Aorta (tissue), 5 donors: ENCODE measurements at regions not wholly inside any gene's neighbourhood (a gene's known extent, or its start where the extent isn't known, plus 50 kb on each side); places are given as distances from the start of the nearest gene placed in this dataset.
"Not testable (repeated sequence)": the region's sequence is repeated elsewhere in the genome, so short reads cannot be mapped to it uniquely, and the experiment has no call there.

ENCODE experiments used
- ATAC-seq: fragments of 200-7000 bp; cut with Tn5 transposase; one replicate; pipeline ENCODE4 v1.9.1; 2022; ENCODE audit warnings: moderate library complexity; ENCODE audit not compliant: low FRiP score
- DNase-seq, 2 donors: peaks; one replicate each; pipeline ENCODE4 v3.0.0-alpha.2; 2020
- H3K27ac ChIP-seq, 2 donors: one replicate each; pipeline ENCODE4 v1.5.1; 2013; ENCODE audit warnings: low read length in 2 of 2, mild to moderate bottlenecking in 2 of 2, moderate library complexity in 2 of 2, control low read depth in 1 of 2, inconsistent platforms in 1 of 2, low read depth in 1 of 2
- H3K27me3 ChIP-seq, 2 donors: one replicate each; pipeline ENCODE4 v1.6.1; 2013; ENCODE audit warnings: control low read depth in 1 of 2, low read length in 1 of 2, mild to moderate bottlenecking in 1 of 2, moderate library complexity in 1 of 2; ENCODE audit not compliant: insufficient read depth in 2 of 2, control insufficient read depth in 1 of 2
- H3K36me3 ChIP-seq, 2 donors: one replicate each; pipeline ENCODE4 v1.6.1; 2013; ENCODE audit warnings: control low read depth in 1 of 2, low read length in 1 of 2, mild to moderate bottlenecking in 1 of 2; ENCODE audit not compliant: insufficient read depth in 2 of 2, control insufficient read depth in 1 of 2
- H3K4me1 ChIP-seq, 2 donors: one replicate each; pipeline ENCODE4 v1.6.1; 2013; ENCODE audit warnings: low read length in 2 of 2, control low read depth in 1 of 2, mild to moderate bottlenecking in 1 of 2, moderate library complexity in 1 of 2; ENCODE audit not compliant: insufficient read depth in 2 of 2, control insufficient read depth in 1 of 2
- H3K4me3 ChIP-seq, 2 donors: one replicate each; pipeline ENCODE4 v1.5.1; 2013; ENCODE audit warnings: low read length in 2 of 2, control low read depth in 1 of 2, mild to moderate bottlenecking in 1 of 2
- H3K9me3 ChIP-seq: one replicate; pipeline ENCODE4 v1.6.1; 2013; ENCODE audit warnings: mild to moderate bottlenecking, low read length; ENCODE audit not compliant: control insufficient read depth
- WGBS, 2 donors: extraction: QIAGEN DNeasy Blood & Tissue Kit; methylation state at CpG; one replicate each; pipeline ENCODE4 v1.1.7; 2013; 5-methylcytosine and 5-hydroxymethylcytosine counted together
- intact Hi-C, 2 donors: fragments of 100-400 bp; cut with DNase I; formaldehyde crosslinking; loops; one replicate each; pipeline versions ENCODE4 v1.14.2 to v1.15.0; 2022
- donor health status: healthy with polysubstance abuse.
- donor health status: Bipolar disorder and iron deficiency.
- donor health status: DM: no; HTN: no; CAD: no.
- donor health status: DM: no; HTN: no; CAD: no.
- donor health status: DM: yes; HTN: yes; CAD: no.

DNA sequence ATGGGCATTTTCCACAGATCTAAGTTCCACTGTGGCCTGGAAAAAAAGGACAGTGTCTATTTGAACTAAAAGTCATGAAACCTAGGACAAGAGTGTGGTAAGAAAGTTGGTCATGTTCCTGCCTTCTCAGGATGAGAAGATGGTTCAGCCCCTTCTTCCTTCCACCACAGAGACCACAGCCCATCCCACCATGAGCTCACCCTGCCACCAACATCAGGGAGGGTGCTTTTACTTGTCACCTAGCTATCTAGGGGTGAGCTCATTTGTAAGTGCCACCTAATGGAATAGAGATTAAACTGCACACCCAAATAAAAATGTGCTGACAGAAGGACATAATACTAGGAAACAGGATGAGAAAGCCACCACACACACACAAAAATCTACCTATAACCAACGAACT is 235.9 kb downstream of the SPIN4 start:
- intact Hi-C loops: no loop called here

DNA sequence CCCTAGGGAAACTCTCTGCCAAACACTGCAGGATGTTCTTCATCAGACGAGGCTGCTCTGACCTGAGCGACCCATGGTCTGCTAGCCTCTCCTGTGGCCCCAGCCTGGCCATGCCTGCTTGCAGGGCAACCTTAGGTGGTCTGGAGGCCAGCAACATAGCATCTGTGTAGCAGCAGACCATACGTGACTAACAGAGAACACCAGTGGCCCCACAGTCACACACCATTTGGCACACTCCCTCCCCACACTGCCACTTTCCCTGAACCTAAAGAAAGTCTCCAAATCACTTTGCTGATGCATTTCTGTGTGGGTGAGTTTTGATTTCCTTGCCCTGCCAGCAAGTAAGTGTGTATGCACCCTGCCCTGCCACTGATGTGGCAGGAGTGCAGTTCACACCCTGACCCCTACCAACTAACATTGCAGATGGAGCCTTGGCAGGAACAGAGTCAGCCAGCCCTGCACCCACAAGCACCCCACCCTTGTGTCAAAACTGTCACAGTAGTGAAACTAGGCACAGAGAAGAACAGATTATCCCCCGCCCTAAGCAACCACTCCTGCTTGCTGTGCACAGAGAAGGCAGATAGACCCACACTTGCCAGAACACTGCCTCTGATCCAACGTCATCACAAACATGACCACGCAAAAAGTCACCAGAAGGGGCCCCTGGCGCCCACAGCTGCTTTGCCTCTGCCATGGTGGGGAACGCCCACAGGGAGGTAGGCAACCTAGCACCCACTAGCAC is 249.1 kb downstream of the SPIN4 start:
- 61 to 74% methylated on average over 8 of the region's 8 CpGs for WGBS, 2 donors
- intact Hi-C loops: no loop called here
- Histone ChIP-seq H3K27me3 (no peaks in the 10 kb centered on the region), H3K27ac (no peak overlapping the region), H3K36me3 (no peaks in the 10 kb centered on the region), H3K4me3 (no peak overlapping the region), H3K4me1 (no peaks in the 10 kb centered on the region), H3K9me3 (peaks cover 4% of the 10 kb centered on the region)
- DNase-seq: no peak
- ATAC-seq: no peak

More for the DNA sequence above, 235.9 kb downstream of the SPIN4 start:
- no peak for ATAC-seq
- WGBS, 2 donors: 10 to 19% methylated on average over 1 of the region's 1 CpG
- H3K27me3 ChIP-seq: no peaks in the 10 kb centered on the region
- H3K9me3 ChIP-seq: no peaks in the 10 kb centered on the region
- no peaks in the 10 kb centered on the region for H3K36me3 ChIP-seq
- no peak overlapping the region for H3K27ac ChIP-seq
- DNase-seq: no peak
- H3K4me1 ChIP-seq: no peaks in the 10 kb centered on the region
- no peak overlapping the region for H3K4me3 ChIP-seq

DNA sequence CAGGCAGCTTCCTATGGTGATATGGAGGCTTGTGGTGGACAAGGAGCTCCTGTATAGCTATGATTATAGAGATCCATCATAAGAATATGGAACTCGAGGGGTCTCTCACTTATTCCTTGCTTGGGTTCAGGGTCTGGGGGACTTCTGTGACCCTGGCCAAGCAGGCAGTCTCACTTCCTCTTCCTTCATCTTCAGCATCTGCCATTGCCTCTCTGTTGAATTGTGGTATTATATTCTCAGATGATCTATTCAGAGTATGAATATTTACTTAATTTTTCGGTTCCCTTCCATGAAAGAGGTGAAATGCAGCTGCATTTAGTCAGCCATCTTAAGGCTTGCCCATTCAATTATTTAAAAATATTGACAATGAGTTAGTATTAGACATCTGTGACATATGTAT is 292.9 kb downstream of the SPIN4 start:
- WGBS, 2 donors: 25 to 27% methylated on average over 2 of the region's 2 CpGs
- Histone ChIP-seq H3K9me3 (peaks cover 2% of the 10 kb centered on the region), H3K27ac (no peak overlapping the region), H3K4me3 (no peak overlapping the region), H3K36me3 (no peaks in the 10 kb centered on the region), H3K4me1 (no peaks in the 10 kb centered on the region), H3K27me3 (no peaks in the 10 kb centered on the region)
- intact Hi-C loops: no loop called here
- ATAC-seq: no peak
- no peak for DNase-seq

DNA sequence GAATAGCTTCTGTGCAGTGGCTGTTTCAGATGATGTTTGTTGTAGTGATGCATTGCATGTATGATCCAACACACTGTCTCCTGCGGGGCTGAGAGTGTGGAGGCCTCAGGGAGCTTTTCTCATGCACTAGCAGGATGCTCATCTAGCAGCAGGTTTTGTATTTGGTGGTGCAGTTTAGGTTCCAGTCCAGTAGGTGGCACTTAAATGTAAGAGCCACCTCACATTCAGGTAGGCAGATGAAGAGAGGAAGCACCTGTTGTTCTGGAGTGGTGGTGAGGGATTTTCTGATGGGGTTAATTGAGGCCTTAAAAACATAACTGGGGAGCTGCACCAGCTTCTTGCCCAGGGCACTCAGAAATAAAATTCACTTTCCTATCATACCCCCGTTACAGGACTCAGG is 300.9 kb downstream of the SPIN4 start:
- DNase-seq: no peak
- ATAC-seq: no peak
- Histone ChIP-seq H3K27ac (no peak overlapping the region), H3K36me3 (no peaks in the 10 kb centered on the region), H3K4me3 (no peak overlapping the region), H3K27me3 (no peaks in the 10 kb centered on the region), H3K9me3 (no peaks in the 10 kb centered on the region), H3K4me1 (no peaks in the 10 kb centered on the region)
- 35 to 39% methylated on average over 2 of the region's 2 CpGs for WGBS, 2 donors
- intact Hi-C loops: no loop called here

DNA sequence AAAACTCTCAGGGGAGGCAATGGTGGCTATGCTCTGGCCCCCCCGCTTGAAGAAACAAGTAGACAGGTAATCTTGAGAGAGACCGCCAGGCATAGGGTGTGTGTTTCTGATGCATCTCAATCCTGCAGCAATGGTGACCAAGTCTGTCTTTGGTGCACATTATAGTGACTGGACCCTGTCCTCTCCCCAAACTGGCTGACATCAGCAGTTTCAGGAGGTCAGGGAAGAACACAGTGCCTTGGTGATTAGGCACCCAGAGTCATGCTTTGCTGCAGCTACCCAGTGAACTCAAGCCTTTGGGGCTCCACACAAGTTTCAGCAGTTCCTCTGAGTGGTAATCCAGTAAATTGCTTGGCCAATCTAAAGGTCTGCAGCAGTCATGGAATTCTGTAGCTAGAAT is 318.3 kb downstream of the SPIN4 start:
- H3K27me3 ChIP-seq: no peaks in the 10 kb centered on the region
- peaks cover 1% of the 10 kb centered on the region for H3K9me3 ChIP-seq
- intact Hi-C loops: no loop called here
- DNase-seq (no peak), ATAC-seq (no peak)
- no peak overlapping the region for H3K27ac ChIP-seq
- no peaks in the 10 kb centered on the region for H3K36me3 ChIP-seq
- 59 to 70% methylated on average over 2 of the region's 2 CpGs for WGBS, 2 donors
- H3K4me3 ChIP-seq: no peak overlapping the region
- no peaks in the 10 kb centered on the region for H3K4me1 ChIP-seq

DNA sequence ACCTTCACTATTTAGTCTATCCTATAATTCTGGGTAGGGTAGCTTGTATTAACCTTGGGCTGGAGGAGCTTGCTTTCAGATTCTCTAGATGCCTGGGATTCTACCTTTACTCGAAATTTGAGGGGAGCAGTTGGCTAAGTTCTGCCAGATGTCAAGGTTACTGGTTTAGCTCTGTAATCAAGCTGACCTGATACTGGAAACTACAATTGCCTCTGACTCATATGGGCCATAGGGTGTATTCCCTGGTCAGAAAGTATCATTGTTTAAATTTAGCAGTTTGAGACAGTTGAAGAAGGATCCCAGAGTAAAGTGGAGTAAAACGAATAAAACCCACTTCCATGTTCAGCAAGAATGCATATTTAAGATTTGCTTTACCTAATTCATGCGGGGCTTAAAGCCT is 337.6 kb downstream of the SPIN4 start:
- no peak overlapping the region for H3K4me3 ChIP-seq
- H3K27ac ChIP-seq: no peak overlapping the region
- H3K27me3 ChIP-seq: no peaks in the 10 kb centered on the region
- 41 to 54% methylated on average over 3 of the region's 3 CpGs for WGBS, 2 donors
- no peaks in the 10 kb centered on the region for H3K36me3 ChIP-seq
- no peaks in the 10 kb centered on the region for H3K9me3 ChIP-seq
- ATAC-seq: no peak
- H3K4me1 ChIP-seq: no peaks in the 10 kb centered on the region
- intact Hi-C loops: no loop called here
- no peak for DNase-seq

DNA sequence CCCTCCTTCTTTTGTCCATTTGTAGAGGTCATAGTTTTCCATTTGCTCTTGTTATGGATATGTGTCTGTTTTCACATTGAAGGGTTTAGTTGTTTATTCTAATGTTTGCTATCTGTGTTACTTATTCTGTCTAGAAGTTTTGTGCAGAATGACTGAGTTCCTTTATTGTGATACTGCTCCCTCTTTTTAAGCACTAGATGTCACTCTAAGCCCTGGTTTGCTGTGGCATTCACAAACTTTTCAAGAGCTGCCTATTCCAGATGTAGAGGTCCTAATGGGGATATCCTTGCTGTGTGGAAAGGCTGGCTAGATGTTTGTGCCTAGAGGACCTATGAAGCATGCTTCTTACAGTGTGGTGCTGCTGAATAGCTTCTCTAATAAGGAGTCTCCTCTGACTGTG is 338.6 kb downstream of the SPIN4 start:
- ATAC-seq: no peak
- intact Hi-C loops: no loop called here

DNA sequence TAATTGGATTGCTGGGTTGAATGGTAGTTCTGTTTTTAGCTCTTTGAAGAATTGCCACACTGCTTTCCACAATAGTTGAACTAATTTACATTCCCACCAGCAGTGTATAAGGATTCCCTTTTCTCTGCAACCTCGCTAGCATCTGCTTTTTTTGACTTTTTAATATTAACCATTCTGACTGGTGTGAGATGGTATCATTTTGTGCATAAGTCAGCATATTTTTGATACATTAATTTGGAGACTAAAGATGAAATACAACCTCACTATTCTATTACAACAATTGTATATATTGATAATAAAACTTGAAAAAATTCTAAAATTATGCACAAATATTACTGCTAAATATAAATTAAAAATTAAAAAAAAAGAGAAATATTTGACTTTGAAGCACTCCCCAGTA is 350.9 kb downstream of the SPIN4 start:
- H3K36me3 ChIP-seq, DNase-seq, H3K27ac ChIP-seq, H3K4me1 ChIP-seq, ATAC-seq, H3K4me3 ChIP-seq, intact Hi-C loops, H3K27me3 ChIP-seq, H3K9me3 ChIP-seq: not testable (repeated sequence)
- WGBS, 2 donors: 51 to 54% methylated on average over 1 of the region's 1 CpG

More for the DNA sequence above, 338.6 kb downstream of the SPIN4 start:
- Histone ChIP-seq H3K4me3 (no peak overlapping the region), H3K27me3 (no peaks in the 10 kb centered on the region), H3K9me3 (no peaks in the 10 kb centered on the region), H3K27ac (no peak overlapping the region), H3K4me1 (no peaks in the 10 kb centered on the region), H3K36me3 (no peaks in the 10 kb centered on the region)
- no peak for DNase-seq
